Esophagus mucosa (tissue), 1 donor: ENCODE measurements at regions not wholly inside any gene's neighbourhood (a gene's known extent, or its start where the extent isn't known, plus 50 kb on each side); places are given as distances from the start of the nearest gene placed in this dataset.

Experiments used
- ATAC-seq: fragments of 200-7000 bp; cut with Tn5 transposase; one replicate; pipeline ENCODE4 v1.9.1; 2020
- donor health status: DM: yes; HTN: yes; CAD: no.

GRCh38 chr6:163641706-163642105 is 227.2 kb downstream of the QKI start:
- ATAC-seq, result no peak

DNA sequence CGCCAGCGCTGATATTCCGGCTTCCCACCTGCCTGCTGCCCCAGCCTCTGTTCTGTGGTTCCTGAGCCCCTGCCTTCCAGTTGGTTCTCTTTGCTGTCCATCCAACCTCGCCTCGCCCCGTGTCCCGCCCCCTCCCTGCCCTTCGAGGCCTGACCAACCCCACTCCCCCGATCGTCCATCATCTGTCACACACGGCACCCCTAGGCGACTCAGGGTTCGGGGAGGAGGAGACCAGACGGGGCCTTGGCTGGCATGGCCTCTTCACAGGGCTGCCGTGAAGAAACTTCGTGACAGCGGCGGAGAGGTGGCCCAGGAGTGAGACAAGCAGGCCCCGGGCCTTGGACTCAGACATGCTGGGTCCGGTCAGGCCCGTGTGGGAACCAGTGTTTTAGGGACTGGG is 226.1 kb downstream of the QKI start:
- ATAC-seq, result no peak

- no peak for ATAC-seq
Observed at GRCh38 chr6:163637524-163637923, 223.0 kb downstream of the QKI start.

GRCh38 chr6:163635731-163636364 is 221.3 kb downstream of the QKI start:
- no peak for ATAC-seq

- ATAC-seq, result no peak
Observed at GRCh38 chr6:163635315-163635714, 220.8 kb downstream of the QKI start.

GRCh38 chr6:163634211-163635171 is 220.0 kb downstream of the QKI start:
- ATAC-seq, result peak; percentile 87

DNA sequence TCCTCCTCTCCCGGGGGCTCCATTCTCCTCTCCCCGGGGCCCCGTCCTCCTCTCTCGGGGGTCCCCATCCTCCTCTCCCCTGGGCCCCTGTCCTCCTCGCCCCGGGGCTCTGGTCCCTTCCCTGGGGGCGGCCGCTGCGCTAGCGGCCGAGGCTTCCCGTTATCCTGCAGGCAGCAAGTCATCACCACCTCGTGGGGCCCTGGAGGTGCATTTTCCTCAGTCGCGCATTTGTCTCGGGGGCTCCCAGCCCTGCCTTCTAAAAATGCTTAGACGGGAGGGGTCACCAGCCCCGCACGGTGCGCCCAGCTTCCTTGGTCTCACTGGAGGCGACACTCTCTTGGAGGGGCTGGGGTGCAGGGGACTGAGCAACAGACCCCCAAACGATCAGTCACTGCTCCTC is 216.5 kb downstream of the QKI start:
- ATAC-seq, result no peak

DNA sequence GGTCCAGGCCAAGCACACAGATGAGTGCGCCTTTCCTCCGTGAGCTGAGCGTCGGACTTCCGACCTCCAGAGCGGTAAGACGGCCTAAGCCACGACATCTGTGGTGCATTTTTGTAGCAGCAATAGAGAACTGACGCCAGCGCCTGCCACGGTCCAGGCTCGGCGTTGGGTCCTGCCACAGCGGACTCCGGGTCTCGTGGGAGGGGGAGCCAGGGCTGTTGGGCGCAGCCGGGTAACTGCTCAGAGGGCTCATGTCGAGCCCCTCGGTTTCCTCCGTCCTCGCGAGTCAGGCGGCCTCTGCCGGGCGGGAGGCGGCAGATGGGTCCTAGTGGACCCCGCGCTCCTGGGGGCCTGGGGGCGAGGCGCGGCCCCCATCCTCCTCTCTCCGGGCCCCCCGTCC is 216.1 kb downstream of the QKI start:
- no peak for ATAC-seq

- no peak for ATAC-seq
Observed at GRCh38 chr6:163630096-163630495, 215.6 kb downstream of the QKI start.
